ENCODE measurements at regions not wholly inside any gene's neighbourhood (a gene's known extent, or its start where the extent isn't known, plus 50 kb on each side); places are given as distances from the start of the nearest gene placed in this dataset.

DNA sequence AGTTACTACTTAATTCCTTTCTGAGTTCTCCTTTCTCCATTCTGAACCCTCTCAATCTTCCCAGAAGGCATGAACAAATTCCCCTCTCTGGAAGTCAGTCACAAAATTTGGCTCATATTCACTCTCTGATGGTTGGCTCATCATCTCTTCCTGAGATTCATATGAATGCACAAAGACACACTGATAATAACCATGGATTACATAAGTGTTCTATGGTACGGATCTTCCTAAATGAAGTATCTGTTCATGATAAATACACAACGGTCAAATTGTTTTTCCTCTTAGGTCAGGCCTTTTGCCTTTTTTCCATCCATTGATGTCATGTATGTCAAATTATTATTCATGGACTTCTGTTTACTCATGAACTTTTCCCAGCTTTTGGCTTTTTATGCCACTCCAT is 162.6 kb downstream of the P2RY1 start (continued):
- no peak for TF ChIP-seq ZNF114 (CRISPR knock-in tag; IDR thresholded peaks at IDR 0.05)
- TF ChIP-seq, protein P1, sequence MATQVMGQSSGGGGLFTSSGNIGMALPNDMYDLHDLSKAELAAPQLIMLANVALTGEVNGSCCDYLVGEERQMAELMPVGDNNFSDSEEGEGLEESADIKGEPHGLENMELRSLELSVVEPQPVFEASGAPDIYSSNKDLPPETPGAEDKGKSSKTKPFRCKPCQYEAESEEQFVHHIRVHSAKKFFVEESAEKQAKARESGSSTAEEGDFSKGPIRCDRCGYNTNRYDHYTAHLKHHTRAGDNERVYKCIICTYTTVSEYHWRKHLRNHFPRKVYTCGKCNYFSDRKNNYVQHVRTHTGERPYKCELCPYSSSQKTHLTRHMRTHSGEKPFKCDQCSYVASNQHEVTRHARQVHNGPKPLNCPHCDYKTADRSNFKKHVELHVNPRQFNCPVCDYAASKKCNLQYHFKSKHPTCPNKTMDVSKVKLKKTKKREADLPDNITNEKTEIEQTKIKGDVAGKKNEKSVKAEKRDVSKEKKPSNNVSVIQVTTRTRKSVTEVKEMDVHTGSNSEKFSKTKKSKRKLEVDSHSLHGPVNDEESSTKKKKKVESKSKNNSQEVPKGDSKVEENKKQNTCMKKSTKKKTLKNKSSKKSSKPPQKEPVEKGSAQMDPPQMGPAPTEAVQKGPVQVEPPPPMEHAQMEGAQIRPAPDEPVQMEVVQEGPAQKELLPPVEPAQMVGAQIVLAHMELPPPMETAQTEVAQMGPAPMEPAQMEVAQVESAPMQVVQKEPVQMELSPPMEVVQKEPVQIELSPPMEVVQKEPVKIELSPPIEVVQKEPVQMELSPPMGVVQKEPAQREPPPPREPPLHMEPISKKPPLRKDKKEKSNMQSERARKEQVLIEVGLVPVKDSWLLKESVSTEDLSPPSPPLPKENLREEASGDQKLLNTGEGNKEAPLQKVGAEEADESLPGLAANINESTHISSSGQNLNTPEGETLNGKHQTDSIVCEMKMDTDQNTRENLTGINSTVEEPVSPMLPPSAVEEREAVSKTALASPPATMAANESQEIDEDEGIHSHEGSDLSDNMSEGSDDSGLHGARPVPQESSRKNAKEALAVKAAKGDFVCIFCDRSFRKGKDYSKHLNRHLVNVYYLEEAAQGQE (IDR thresholded peaks at IDR 0.05; ENCODE audit: unreplicated experiment): no peak

GRCh38 chr3:152998591-152998990 is 163.4 kb upstream of the RAP2B start:
- DNase-seq (ENCODE audit: low spot score) (no peak), ATAC-seq (no peak)
- Histone ChIP-seq H3K9me2 (ENCODE audit: insufficient read depth) (no peaks in the 10 kb centered on the region; the same call in 1 of the 2 replicates), H3K4me2 (no peak overlapping the region), H4K20me1 (replicated peaks; ENCODE audit: insufficient read depth) (no peaks in the 10 kb centered on the region), H3F3A (replicated peaks; ENCODE audit: low read depth) (no peaks in the 10 kb centered on the region), H3K79me2 (replicated peaks; ENCODE audit: insufficient read depth) (no peaks in the 10 kb centered on the region), H3K4me1 (ENCODE audit: insufficient read depth) (peaks cover 12% of the 10 kb centered on the region; the same call in 1 of the 2 replicates), H3K4me3 (no peak overlapping the region), H3K27me3 (ENCODE audit: insufficient read depth) (no peaks in the 10 kb centered on the region), H2AFZ (no peak overlapping the region), H3K36me3 (ENCODE audit: insufficient read depth) (no peaks in the 10 kb centered on the region), H3K27ac (ENCODE audit: low read depth) (no peak overlapping the region)
- Mint-ChIP-seq H3K36me3 (ENCODE audit: low read depth) (no peaks in the 10 kb centered on the region), H3K27me3 (ENCODE audit: insufficient read depth, low read depth, poor library complexity) (no peaks in the 10 kb centered on the region), H3K4me1 (peaks cover 7% of the 10 kb centered on the region), H3K9me3 (no peaks in the 10 kb centered on the region), H3K27ac (no peak overlapping the region), H3K4me3 (no peak overlapping the region)
- TF ChIP-seq, protein P1 (IDR thresholded peaks at IDR 0.05; ENCODE audit: unreplicated experiment): no peak
- no peak for TF ChIP-seq CREB1 (CRISPR knock-in tag; IDR thresholded peaks at IDR 0.05; ENCODE audit: low read depth)
- TF ChIP-seq STAT1 (IDR thresholded peaks at IDR 0.05; ENCODE audit: unreplicated experiment): no peak
- TF ChIP-seq NANOG (IDR thresholded peaks at IDR 0.05; ENCODE audit: borderline replicate concordance): no peak
- no peak for TF ChIP-seq ETS1 (IDR thresholded peaks at IDR 0.05)
- no peak for TF ChIP-seq EZH2 (IDR thresholded peaks at IDR 0.05; ENCODE audit: low read depth, unreplicated experiment)
- TF ChIP-seq JUNB (IDR thresholded peaks at IDR 0.05; ENCODE audit: unreplicated experiment): no peak
- no peak for TF ChIP-seq ZNF114 (CRISPR knock-in tag; IDR thresholded peaks at IDR 0.05)
- no peak for TF ChIP-seq CTCF (conservative IDR thresholded peaks at IDR 0.05; ENCODE audit: low read depth in 2 of 2)
- TF ChIP-seq EZH2phosphoT487 (IDR thresholded peaks at IDR 0.05; ENCODE audit: unreplicated experiment): no peak
- no peak for TF ChIP-seq ZNF331 (CRISPR knock-in tag; IDR thresholded peaks at IDR 0.05; ENCODE audit: low read depth)

Measured in GM23338 (cell line).